ENCODE measurements at regions not wholly inside any gene's neighbourhood (a gene's known extent, or its start where the extent isn't known, plus 50 kb on each side); places are given as distances from the start of the nearest gene placed in this dataset.

DNA sequence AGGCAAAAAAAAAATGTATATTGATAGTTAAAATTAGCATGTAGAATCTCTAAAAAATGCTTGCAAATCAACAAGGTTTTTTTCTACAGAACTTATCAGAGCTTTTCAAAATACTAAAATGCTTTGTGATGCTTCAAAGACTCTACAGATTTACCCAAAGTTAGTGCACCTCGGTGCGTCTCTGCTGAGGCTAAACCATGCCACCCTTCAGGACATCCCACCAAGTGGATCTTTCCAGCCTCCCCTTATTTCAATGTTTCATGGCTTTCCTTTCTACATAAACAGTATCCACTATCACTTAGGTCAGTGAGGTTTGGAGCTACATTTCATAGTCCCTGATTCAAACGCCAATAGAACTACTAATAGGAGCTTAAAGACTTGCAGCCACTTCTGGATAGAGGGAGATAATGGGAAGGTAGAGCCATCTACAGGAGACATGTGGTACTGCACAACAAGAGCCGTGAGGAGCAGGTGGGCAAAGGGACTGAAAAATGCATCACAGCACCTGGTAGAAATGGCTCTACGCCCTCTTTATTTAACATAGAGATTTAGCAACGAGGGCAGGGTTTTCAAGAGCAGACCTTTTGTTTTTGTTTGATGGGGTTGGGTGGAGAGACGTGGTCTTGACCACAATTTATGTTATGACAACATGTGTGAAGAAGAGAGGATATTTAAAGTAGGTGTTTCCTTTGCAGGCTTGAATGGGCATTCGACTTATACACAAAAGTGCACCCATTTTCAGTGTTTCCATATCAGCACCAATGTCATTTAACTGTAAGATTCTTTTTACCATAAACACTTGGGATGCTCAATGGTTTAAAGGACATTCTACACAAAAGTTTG is 56.1 kb upstream of the SLC35G4 start:
- DNase-seq (ENCODE audit: low spot score), result peak; percentile 79

- DNase-seq (ENCODE audit: low spot score), result no peak
Measured at GRCh38 chr18:11548916-11549551, 60.4 kb upstream of the SLC35G4 start.

DNA sequence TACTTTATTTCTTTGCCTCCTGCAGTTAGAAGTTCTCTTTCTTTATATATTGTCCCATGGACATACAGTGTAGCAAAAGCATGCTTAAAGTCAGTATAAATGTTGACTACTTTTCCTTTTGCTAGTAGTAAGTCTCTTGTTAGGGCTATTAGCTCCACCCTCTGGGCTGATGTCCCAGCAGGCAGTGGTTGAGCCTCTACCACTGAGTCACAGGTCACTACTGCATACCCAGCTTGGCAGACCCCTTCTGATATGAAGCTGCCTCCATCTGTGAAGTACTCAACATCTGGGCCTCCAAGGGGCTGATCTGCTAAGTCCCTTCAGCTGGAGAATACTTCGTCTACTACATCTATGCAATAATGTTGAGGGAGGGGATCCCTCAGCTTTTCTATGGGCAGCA is 61.0 kb upstream of the SLC35G4 start:
- no peak for DNase-seq (ENCODE audit: low spot score)

GRCh38 chr18:11544060-11544633 is 65.2 kb upstream of the SLC35G4 start:
- DNase-seq (ENCODE audit: low spot score), result no peak

DNA sequence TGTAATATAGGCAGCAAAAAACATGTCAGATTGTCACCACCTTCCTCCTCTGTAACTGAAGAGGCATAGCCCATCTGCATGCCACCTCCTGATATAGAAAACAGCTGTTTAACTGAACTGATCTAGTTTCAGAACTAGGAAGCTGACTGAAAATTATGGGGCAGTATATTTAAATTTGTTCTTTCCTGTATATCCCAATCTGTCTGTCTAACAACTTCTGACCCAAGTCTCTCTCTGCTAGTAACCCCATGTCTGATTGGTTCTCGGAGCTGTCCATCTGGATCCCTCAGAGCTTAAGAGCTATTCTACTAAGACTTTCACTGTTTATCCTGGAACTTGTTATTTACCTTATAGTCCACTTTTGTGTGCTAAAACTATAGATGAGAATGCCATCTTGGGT is 68.2 kb upstream of the SLC35G4 start:
- DNase-seq (ENCODE audit: low spot score), result no peak

DNA sequence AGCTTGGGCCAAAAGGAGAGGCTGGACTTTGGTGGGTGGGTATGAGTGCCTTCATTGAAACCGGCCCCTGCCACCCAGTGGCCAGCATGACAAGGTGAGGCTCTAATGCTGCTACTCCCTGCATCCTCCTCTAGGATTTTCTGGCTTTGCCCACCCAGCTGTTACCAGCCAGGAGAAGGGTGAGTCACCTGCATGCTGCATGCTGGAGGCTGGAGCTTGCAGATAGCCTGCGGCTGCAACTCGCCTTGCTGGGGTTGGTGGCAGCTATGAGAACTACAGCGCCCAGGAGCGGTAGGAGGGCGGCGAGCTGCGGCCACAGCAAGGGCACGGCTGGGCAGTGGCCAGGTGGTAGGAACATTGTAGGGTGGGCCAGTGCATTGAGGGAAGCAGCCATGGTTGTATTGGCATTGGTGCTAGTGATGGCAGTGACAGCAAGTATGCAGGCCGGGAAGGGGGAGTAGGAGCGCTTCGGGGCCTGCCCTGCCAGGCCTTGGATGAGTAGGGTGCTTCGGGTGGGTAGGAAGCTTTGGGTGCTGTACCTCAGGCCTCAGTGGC is 75.4 kb upstream of the SLC35G4 start:
- DNase-seq (ENCODE audit: low spot score), result no peak

DNA sequence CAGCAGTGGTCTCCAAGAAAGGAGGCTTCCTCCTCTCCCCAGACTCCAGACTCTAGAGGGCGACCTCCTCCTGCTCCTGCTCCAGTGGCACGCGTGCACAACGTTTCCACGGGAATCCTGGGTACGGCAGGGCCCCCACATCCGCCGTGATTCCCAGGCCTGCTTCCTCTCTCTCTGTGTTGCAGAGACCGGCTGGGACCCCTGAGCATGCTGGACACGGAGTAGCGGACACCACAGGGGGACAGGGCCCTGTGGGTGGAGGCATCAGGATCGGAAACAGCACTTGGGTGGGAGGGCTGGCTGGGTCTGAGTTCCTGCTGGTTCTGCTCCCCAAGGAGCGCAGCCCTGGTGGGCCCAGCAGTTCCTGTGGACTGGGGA is 75.9 kb upstream of the SLC35G4 start:
- DNase-seq (ENCODE audit: low spot score), result no peak

GRCh38 chr18:11532758-11533512 is 76.5 kb upstream of the SLC35G4 start:
- DNase-seq (ENCODE audit: low spot score), result no peak

DNA sequence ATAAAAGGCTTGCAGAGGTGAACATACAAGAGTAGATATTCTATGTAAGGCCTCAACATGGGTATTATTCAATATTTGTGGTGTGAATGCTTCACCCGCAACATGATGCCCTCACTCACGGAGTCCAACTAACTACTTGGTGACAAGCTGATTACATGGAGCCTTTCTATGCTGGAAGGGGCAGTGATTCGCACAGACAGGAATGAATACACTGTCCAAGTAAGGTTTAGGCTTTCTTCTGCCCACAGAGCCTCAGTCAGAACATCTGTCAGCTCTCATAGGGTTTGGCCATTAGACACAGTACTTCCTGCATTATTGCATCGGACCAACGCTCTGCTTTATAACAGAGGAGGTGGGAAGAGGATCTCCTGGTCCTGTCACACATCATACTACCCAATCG is 80.3 kb upstream of the SLC35G4 start:
- DNase-seq (ENCODE audit: low spot score), result no peak

- no peak for DNase-seq (ENCODE audit: low spot score)
Measured at GRCh38 chr18:11526675-11527074, 82.7 kb upstream of the SLC35G4 start.

- DNase-seq (ENCODE audit: low spot score), result no peak
Measured at GRCh38 chr18:11523804-11524203, 85.6 kb upstream of the SLC35G4 start.

DNA sequence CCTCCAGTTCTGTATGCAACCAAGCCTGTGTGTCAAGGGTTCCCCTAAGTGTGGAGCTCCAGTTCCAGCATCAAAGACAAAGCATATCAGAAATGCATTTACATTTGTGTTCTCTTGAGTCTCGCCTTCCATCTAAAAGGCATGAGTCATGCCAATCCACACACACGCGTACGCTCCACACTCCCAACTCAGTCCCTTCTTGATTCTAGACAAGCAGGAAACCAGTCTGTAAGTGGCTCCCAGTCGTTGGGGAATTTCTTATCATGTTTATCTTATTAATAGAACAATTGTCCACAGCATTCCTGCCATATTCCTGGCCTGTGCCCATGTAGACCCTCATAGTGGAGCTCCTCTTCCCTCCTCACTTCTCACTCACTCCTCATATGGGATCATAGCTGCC is 86.4 kb upstream of the SLC35G4 start:
- DNase-seq (ENCODE audit: low spot score), result no peak

DNA sequence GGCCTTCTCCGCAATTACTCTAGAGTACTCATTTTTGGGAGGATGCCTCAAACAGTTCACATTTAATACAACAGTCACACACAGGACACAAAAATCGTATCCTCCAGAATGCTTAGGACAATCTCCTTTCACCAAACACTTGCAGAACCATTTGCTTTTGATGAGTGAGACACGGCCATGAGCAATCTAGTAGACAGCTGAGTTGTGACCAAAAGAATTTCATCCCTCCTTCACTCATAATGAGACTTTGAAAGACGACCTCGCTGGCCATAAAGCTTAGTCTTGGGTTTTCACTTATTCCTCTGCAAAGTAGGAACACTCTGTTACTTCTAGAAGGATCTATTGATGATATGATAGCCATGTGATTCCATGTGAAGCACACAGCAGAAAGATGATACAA is 87.5 kb upstream of the SLC35G4 start:
- DNase-seq (ENCODE audit: low spot score), result no peak

- DNase-seq (ENCODE audit: low spot score), result no peak
Measured at GRCh38 chr18:11520536-11520935, 88.9 kb upstream of the SLC35G4 start.

GRCh38 chr18:11518788-11519685 is 90.4 kb upstream of the SLC35G4 start:
- peak; percentile 47 for DNase-seq (ENCODE audit: low spot score)

DNA sequence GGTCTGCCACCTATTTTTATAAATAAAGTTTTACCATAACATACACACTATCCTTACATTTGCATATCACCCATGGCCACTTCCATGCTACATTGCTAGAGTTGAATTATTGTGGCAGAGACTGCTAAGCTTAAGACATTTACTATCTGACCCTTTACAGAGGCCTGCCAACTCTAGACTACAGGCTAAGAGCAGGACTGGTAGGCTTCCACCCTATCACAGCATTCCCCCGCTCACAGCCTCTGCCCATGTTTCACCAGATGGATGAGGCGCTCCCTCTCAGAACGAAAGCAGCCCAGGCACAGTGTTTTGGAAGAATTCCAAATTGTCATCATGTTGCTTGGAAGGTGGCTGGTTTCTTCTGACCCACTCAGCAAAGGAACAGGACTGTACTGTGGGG is 91.7 kb upstream of the SLC35G4 start:
- no peak for DNase-seq (ENCODE audit: low spot score)

DNA sequence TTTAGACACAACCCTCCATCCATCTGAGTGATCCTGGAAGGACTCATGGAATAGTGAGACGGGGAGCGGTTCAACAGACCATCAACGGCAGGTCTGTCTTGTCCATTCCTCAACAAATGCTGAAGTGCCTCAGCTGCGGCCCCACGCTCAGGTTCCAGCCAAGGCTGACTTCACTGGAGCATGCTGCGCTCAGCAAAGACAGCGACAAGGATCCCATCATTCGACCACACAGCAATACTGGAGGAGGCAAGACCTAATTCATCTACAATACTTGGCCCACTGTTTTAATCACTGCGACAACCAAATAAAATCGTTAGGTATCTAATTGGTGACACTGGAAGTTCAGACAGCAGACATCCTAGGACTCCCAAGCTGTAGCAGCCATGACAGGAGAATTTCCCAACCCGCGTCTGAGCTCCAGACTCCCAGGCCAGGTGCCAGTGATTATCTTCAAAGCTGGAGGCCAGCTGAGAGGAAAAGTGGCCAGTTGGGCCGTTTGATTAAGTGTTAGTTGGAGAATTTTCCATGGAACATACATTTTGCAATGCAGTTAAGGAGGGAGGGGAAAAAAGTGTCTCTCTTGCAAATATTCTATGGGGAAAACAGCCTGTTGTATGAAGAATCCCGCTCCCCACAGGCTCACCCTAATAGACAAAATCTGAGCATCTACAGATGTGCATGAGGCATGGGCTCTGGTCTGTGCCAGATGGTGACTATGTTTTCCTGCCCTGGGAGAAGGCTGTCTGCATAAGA is 92.5 kb upstream of the SLC35G4 start:
- DNase-seq (ENCODE audit: low spot score), result no peak

DNA sequence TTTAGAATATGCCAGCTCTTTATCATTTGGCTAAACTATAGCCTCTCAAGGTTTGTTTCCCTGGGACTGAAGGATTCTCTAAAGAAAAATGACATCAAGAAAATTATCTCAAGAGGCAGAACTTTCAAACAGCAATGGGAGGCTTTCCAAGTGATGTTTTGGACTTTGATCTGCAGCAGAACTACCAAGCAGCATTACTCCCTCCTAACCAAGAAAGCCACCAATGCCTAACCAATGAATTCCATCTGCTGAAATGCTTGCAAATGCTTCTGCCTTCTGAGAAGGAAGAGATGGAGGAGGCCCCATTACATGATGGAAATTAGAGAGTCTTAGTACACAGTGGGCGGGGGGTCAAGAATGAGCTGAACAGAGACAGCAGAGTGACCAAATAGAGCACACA is 95.1 kb upstream of the SLC35G4 start:
- DNase-seq (ENCODE audit: low spot score), result no peak

DNA sequence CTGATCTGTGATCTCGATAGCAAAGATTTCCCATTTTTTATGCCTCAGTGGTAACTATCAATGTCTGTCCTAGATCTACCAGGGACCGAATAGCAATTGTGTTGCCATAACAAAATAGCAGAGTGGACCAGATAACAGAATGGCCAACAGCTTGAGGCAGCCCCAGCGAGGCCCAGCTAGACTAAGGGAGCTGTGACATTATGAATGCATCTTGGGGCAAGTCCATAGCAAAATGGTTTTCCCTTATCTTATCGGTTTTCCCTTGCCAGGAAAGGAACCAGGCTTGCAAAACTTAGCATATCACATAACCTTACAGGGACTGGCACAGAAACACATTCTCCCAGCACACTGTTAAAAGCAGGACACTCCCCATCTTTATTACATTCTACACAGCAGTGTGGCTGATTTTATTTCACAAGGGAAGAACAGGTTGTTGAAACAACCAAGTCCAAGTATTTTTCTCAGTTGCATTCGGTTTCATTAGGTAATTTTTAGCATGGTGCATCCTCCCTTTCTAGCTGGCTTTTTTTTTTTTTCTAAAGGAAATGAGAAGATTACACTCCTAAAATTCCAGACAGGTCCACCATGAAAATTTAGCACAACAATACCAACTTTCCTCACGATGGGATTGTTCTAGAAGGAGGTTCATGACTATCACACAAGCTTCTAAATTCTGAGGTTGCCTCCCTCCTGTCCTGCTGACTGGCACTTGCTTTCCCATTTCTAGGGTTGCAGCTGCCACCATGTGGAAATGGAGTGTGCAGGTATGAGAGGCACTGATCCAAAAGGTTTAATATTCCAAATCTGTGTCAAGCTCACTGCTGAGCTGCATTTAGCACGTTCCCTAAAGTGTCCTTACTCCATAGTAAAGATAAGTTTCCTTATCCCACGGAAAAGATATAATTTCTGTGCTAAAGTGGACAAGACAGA is 97.0 kb upstream of the SLC35G4 start:
- DNase-seq (ENCODE audit: low spot score), result no peak

All from GM03348 (cell line).